CMK (cell line): ENCODE measurements at regions not wholly inside any gene's neighbourhood (a gene's known extent, or its start where the extent isn't known, plus 50 kb on each side); places are given as distances from the start of the nearest gene placed in this dataset.
"Not testable (repeated sequence)": the region's sequence is repeated elsewhere in the genome, so short reads cannot be mapped to it uniquely, and the experiment has no call there.

Experiments
- DNase-seq: peaks from one replicate; pipeline ENCODE4 v3.0.0-alpha.2; 2010; ENCODE audit warnings: low read depth

GRCh38 chr15:95698951-95699350 is 631.5 kb upstream of the NR2F2 start:
- DNase-seq, result no peak

GRCh38 chr15:95699578-95699977 is 630.9 kb upstream of the NR2F2 start:
- DNase-seq, result no peak

- not testable (repeated sequence) for DNase-seq
Measured at GRCh38 chr15:95700692-95701091, 629.8 kb upstream of the NR2F2 start.

- no peak for DNase-seq
Measured at GRCh38 chr15:95701410-95701809, 629.1 kb upstream of the NR2F2 start.

- DNase-seq, result peak; percentile 97
Measured at GRCh38 chr15:95709959-95710695, 620.4 kb upstream of the NR2F2 start.

- DNase-seq, result no peak
Measured at GRCh38 chr15:95712785-95713184, 617.7 kb upstream of the NR2F2 start.

- DNase-seq, result no peak
Measured at GRCh38 chr15:95713324-95713723, 617.2 kb upstream of the NR2F2 start.

GRCh38 chr15:95715116-95715903 is 615.2 kb upstream of the NR2F2 start:
- DNase-seq, result no peak

- no peak for DNase-seq
Measured at GRCh38 chr15:95715906-95716656, 614.4 kb upstream of the NR2F2 start.

GRCh38 chr15:95716708-95717107 is 613.8 kb upstream of the NR2F2 start:
- no peak for DNase-seq

GRCh38 chr15:95718441-95718840 is 612.1 kb upstream of the NR2F2 start:
- no peak for DNase-seq

- DNase-seq, result no peak
Measured at GRCh38 chr15:95724908-95725633, 605.4 kb upstream of the NR2F2 start.

GRCh38 chr15:95726891-95727290 is 603.6 kb upstream of the NR2F2 start:
- no peak for DNase-seq

GRCh38 chr15:95733931-95734330 is 596.6 kb upstream of the NR2F2 start:
- DNase-seq, result no peak

- DNase-seq, result peak; percentile 68
Measured at GRCh38 chr15:95734422-95735316, 595.8 kb upstream of the NR2F2 start.

GRCh38 chr15:95737060-95737459 is 593.4 kb upstream of the NR2F2 start:
- DNase-seq, result no peak

GRCh38 chr15:95739131-95739530 is 591.4 kb upstream of the NR2F2 start:
- DNase-seq, result no peak

- no peak for DNase-seq
Measured at GRCh38 chr15:95741830-95742229, 588.7 kb upstream of the NR2F2 start.

GRCh38 chr15:95742256-95742655 is 588.2 kb upstream of the NR2F2 start:
- DNase-seq, result no peak

- DNase-seq, result no peak
Measured at GRCh38 chr15:95742836-95743235, 587.7 kb upstream of the NR2F2 start.

- no peak for DNase-seq
Measured at GRCh38 chr15:95757171-95757570, 573.3 kb upstream of the NR2F2 start.
